Upper lobe of right lung (tissue), 1 donor: ENCODE measurements at regions not wholly inside any gene's neighbourhood (a gene's known extent, or its start where the extent isn't known, plus 50 kb on each side); places are given as distances from the start of the nearest gene placed in this dataset.
A peak's percentile ranks its signal among the peaks of the same experiment; 100 is the strongest.

Experiments
- ATAC-seq: fragments of 200-7000 bp; cut with Tn5 transposase; one replicate; pipeline ENCODE4 v1.9.1; 2020; ENCODE audit warnings: mild to moderate bottlenecking, moderate library complexity
- DNase-seq: peaks from one replicate; pipeline ENCODE4 v3.0.0-alpha.2; 2020
- H3K27ac ChIP-seq: fragments of 200-600 bp; one replicate; pipeline ENCODE4 v1.8.0; 2022
- H3K27me3 ChIP-seq: fragments of 200-600 bp; one replicate; pipeline ENCODE4 v1.8.0; 2022; ENCODE audit warnings: mild to moderate bottlenecking
- H3K36me3 ChIP-seq: fragments of 200-600 bp; one replicate; pipeline ENCODE4 v1.8.0; 2022
- H3K4me1 ChIP-seq: fragments of 200-600 bp; one replicate; pipeline ENCODE4 v1.8.0; 2022
- H3K4me3 ChIP-seq: fragments of 200-600 bp; one replicate; pipeline ENCODE4 v1.8.0; 2022; ENCODE audit warnings: mild to moderate bottlenecking
- H3K9me3 ChIP-seq: fragments of 200-600 bp; one replicate; pipeline ENCODE4 v1.8.0; 2022
- intact Hi-C: fragments of 100-400 bp; cut with DNase I; formaldehyde crosslinking; loops from one replicate; pipeline ENCODE4 v1.11.0; 2022
- TF ChIP-seq, protein P1 (sequence below): fragments of 200-600 bp; IDR thresholded peaks from one replicate; pipeline ENCODE4 v1.8.0; 2022; ENCODE audit warnings: antibody characterized with exemption
- donor health status: DM: no; HTN: yes; CAD: no; lungs with severe emphysema.

DNA sequence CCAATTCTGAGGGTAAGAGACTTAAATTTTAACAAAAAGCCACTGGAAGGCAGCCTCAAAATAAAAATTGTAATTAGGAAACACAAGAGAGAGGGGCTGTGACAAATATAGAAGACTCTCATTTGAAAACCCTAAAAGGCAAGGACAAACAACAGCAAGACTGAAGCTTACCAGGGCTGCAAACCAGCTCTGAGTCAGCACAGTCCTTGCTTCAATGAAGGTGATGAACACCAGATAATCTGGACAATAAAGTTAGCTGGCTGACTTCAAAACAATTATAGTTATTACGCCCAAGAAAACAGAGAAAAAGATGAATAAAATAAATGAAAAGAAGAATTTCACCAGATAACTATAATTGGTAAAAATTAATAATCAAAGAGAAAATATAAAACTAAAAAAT, 149.3 kb upstream of the NSMCE3 start:
- H3K27ac ChIP-seq: no peak overlapping the region
- H3K9me3 ChIP-seq: no peaks in the 10 kb centered on the region
- TF ChIP-seq, protein P1, sequence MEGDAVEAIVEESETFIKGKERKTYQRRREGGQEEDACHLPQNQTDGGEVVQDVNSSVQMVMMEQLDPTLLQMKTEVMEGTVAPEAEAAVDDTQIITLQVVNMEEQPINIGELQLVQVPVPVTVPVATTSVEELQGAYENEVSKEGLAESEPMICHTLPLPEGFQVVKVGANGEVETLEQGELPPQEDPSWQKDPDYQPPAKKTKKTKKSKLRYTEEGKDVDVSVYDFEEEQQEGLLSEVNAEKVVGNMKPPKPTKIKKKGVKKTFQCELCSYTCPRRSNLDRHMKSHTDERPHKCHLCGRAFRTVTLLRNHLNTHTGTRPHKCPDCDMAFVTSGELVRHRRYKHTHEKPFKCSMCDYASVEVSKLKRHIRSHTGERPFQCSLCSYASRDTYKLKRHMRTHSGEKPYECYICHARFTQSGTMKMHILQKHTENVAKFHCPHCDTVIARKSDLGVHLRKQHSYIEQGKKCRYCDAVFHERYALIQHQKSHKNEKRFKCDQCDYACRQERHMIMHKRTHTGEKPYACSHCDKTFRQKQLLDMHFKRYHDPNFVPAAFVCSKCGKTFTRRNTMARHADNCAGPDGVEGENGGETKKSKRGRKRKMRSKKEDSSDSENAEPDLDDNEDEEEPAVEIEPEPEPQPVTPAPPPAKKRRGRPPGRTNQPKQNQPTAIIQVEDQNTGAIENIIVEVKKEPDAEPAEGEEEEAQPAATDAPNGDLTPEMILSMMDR: no peak
- no peaks in the 10 kb centered on the region for H3K27me3 ChIP-seq
- ATAC-seq: no peak
- H3K4me1 ChIP-seq: no peaks in the 10 kb centered on the region
- no peak for DNase-seq
- no peaks in the 10 kb centered on the region for H3K36me3 ChIP-seq
- H3K4me3 ChIP-seq: no peak overlapping the region
- intact Hi-C loops: no loop called here

DNA sequence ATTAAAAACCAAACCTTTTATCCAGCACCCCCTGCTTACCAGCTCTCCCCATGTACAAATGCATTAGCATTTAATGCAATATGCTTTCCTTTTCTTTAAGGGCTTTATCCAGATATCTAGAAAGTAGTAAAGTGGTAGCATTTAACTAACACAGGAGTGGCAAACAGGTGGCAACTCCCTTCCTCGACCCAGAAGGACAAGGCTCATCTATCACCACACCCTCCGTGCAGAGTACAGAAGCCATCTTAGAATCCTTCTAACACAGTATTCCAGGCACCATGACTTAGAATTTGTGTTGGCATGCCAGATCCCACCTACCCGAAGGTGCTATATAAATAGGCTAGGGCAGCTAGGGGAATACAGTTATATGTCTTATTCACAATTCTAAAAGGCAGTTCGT, 148.6 kb upstream of the NSMCE3 start:
- no peaks in the 10 kb centered on the region for H3K36me3 ChIP-seq
- DNase-seq: no peak
- no peaks in the 10 kb centered on the region for H3K4me1 ChIP-seq
- no peaks in the 10 kb centered on the region for H3K27me3 ChIP-seq
- no peak for ATAC-seq
- TF ChIP-seq, protein P1: no peak
- H3K27ac ChIP-seq: no peak overlapping the region
- intact Hi-C loops: no loop called here
- H3K4me3 ChIP-seq: no peak overlapping the region
- H3K9me3 ChIP-seq: no peaks in the 10 kb centered on the region

DNA sequence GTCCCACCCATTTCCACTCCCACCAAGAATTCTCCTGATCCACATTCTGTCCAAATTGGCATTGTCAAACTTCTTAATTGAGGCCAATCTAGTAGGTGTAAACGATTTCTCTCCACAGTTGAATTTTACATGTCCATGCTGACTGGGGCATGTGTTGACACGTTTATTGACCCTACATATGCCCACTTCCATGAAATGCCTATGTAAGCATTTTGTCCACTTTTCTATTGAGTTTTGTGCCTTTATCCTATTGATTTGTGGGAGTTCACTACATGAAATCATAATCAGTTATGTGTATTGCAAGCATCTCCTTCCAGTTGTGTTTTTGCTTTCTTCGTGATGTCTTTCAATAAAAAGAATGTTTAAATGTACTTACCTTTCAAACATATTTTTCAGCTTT, 141.7 kb upstream of the NSMCE3 start:
- Histone ChIP-seq H3K27ac (no peak overlapping the region), H3K4me1 (no peaks in the 10 kb centered on the region), H3K27me3 (no peaks in the 10 kb centered on the region), H3K36me3 (no peaks in the 10 kb centered on the region), H3K9me3 (no peaks in the 10 kb centered on the region), H3K4me3 (no peak overlapping the region)
- ATAC-seq: no peak
- intact Hi-C loops: no loop called here
- DNase-seq: no peak
- TF ChIP-seq, protein P1: no peak

DNA sequence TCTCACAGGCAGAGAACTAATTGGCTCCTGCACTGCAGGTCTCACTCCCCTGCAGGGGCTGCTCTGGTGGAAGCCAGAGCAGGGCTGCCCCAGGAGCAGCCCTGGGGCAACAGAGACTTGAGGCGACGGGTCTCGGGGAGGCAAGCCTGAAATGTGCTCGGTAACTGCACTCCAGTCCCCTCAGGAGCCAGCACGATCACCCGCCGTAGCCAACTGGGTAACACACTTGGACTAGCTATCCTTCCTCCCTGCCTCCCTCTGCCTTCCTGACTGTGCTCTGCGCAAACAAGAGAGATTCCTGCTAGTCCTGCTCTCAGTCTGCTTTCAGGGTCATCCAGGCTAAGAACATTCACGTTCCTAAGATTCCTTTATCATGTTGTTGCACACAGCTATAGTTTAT, 140.7 kb upstream of the NSMCE3 start:
- Histone ChIP-seq H3K4me3 (no peak overlapping the region), H3K27me3 (no peaks in the 10 kb centered on the region), H3K36me3 (no peaks in the 10 kb centered on the region), H3K27ac (no peak overlapping the region), H3K4me1 (no peaks in the 10 kb centered on the region), H3K9me3 (no peaks in the 10 kb centered on the region)
- DNase-seq (no peak), ATAC-seq (peak; percentile 24)
- TF ChIP-seq, protein P1: no peak
- intact Hi-C loops: no loop called here

DNA sequence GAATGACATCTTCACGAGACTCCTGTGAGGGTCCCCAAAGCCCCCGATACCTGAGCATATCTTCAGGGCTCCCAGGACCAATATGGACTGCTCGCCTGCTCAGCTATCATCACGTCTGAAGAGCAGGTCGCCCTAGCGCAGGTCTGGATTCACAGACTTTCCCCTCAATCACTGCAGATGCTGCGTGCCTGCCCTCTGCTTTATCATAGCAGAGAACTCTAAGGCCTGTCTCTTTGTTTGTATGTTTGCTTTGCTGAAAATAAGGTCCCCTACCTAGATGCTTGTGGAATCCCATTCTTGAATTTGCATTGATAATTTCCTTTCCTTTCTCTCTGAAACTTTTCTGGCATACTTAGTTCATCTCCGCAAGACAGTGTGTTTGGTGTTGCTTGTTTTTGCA, 140.3 kb upstream of the NSMCE3 start:
- Histone ChIP-seq H3K9me3 (no peaks in the 10 kb centered on the region), H3K27me3 (no peaks in the 10 kb centered on the region), H3K4me1 (no peaks in the 10 kb centered on the region), H3K4me3 (no peak overlapping the region), H3K36me3 (no peaks in the 10 kb centered on the region), H3K27ac (no peak overlapping the region)
- DNase-seq (no peak), ATAC-seq (no peak)
- TF ChIP-seq, protein P1: no peak
- intact Hi-C loops: no loop called here

DNA sequence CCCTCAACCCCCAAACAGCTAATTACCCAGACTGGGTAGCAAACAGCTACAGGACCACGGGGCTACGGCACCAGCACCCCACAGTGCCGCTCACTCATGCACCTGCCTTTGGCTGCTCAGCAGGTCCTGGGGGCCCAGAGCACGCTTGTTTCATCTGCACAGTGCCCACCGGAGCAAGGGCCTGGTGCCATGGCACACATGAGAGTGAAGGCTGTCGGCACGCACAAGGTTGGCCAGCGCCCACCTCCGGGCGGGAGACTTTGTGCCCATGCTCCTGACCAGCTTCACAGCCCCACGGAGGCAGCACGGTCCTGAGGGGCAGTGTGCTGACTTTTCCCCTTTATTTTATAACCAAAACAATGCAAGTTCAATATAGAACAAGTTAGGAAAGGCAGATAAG, 135.9 kb upstream of the NSMCE3 start:
- no peak overlapping the region for H3K4me3 ChIP-seq
- intact Hi-C loops: no loop called here
- no peaks in the 10 kb centered on the region for H3K36me3 ChIP-seq
- DNase-seq: no peak
- H3K27me3 ChIP-seq: no peaks in the 10 kb centered on the region
- H3K4me1 ChIP-seq: no peaks in the 10 kb centered on the region
- TF ChIP-seq, protein P1: no peak
- no peak overlapping the region for H3K27ac ChIP-seq
- no peak for ATAC-seq
- H3K9me3 ChIP-seq: no peaks in the 10 kb centered on the region
